ENCODE measurements at regions not wholly inside any gene's neighbourhood (a gene's known extent, or its start where the extent isn't known, plus 50 kb on each side); places are given as distances from the start of the nearest gene placed in this dataset.

GRCh38 chr7:117963264-117964197, 90.3 kb upstream of the CTTNBP2 start:
- DNase-seq (ENCODE audit: low read depth, low spot score) (no peak), FAIRE-seq (no peak), ATAC-seq (no peak)
- H3K4me1 ChIP-seq (ENCODE audit: control insufficient read depth, insufficient read depth, low read length) = no peaks in the 10 kb centered on the region
- H3K79me2 ChIP-seq (ENCODE audit: control insufficient read depth, insufficient read depth, low read length) = no peaks in the 10 kb centered on the region
- in situ Hi-C loops (cut with MboI) (no loop called here), intact Hi-C loops (cut with micrococcal nuclease; ENCODE audit: unreplicated experiment) (no loop called here)
- RAD21 ChIA-PET (ENCODE audit: unreplicated experiment) = no interaction called here
- 0% methylated on average over 2 of the region's 2 CpGs for WGBS (ENCODE audit: insufficient coverage, insufficient replicate concordance, low lambda C conversion rate, missing lambda C conversion rate)
- TF ChIP-seq ZNF207 (IDR thresholded peaks at IDR 0.05; ENCODE audit: borderline replicate concordance) (no peak), KDM1A (IDR thresholded peaks at IDR 0.05; ENCODE audit: borderline replicate concordance) (no peak), EZH2 (IDR thresholded peaks at IDR 0.05; ENCODE audit: borderline replicate concordance, control insufficient read depth, low read depth, low read length) (no peak), MAX (IDR thresholded peaks at IDR 0.05; ENCODE audit: low read depth, low read length) (no peak), HDGF (IDR thresholded peaks at IDR 0.05) (no peak), SIN3A (IDR thresholded peaks at IDR 0.05; ENCODE audit: low read depth, low read length) (no peak), ATF3 (IDR thresholded peaks at IDR 0.05; ENCODE audit: borderline replicate concordance, extremely low read depth, low read depth, low read length) (no peak), SMC3 (IDR thresholded peaks at IDR 0.05; ENCODE audit: borderline replicate concordance, low read length) (no peak), YY1 (IDR thresholded peaks at IDR 0.05; ENCODE audit: low read depth, low read length) (no peak), POU2F2 (IDR thresholded peaks at IDR 0.05; ENCODE audit: borderline replicate concordance, low read depth, low read length) (no peak), MTA2 (IDR thresholded peaks at IDR 0.05; ENCODE audit: low read depth) (no peak), CBX3 (IDR thresholded peaks at IDR 0.05; ENCODE audit: borderline replicate concordance, low read depth) (no peak), RELA (IDR thresholded peaks at IDR 0.05; ENCODE audit: borderline replicate concordance, partially characterized antibody) (no peak)
- H2AFZ ChIP-seq (ENCODE audit: control insufficient read depth, low read depth, low read length) = no peak overlapping the region
- no peak overlapping the region for H3K4me2 ChIP-seq (ENCODE audit: control insufficient read depth, insufficient read depth)
- SMC1A ChIA-PET (ENCODE audit: uncharacterized antibody, unreplicated experiment) = interaction anchor here (0.8 to 1.6 kb wide), 3 partner anchors 8 to 17 kb away, joined by 3 to 7 read pairs (median 3); no protein-coding TSS in a partner anchor
- no peak overlapping the region for H3K27ac ChIP-seq (ENCODE audit: control insufficient read depth, insufficient read depth)
- CTCF ChIA-PET = no interaction called here
- H3K36me3 ChIP-seq (ENCODE audit: control insufficient read depth in 2 of 2, insufficient read depth in 2 of 2, low read length in 1 of 2) = no peaks in the 10 kb centered on the region
- BruUV-seq (replicated peaks) = no TSS peak
- H3K27me3 ChIP-seq (replicated peaks in 1 of 2; ENCODE audit: control insufficient read depth in 2 of 2, insufficient read depth in 2 of 2, low read length in 1 of 2) = no peaks in the 10 kb centered on the region
- no peaks in the 10 kb centered on the region for H3K9me3 ChIP-seq (replicated peaks; ENCODE audit: control insufficient read depth, insufficient read depth, low read length)
- no peak overlapping the region for H3K9ac ChIP-seq (ENCODE audit: control insufficient read depth, insufficient read depth, low read length)
- H3K4me3 ChIP-seq = no peak overlapping the region
- no peaks in the 10 kb centered on the region for H4K20me1 ChIP-seq (ENCODE audit: control insufficient read depth, insufficient read depth)
- POLR2A ChIA-PET = no interaction called here
